HG03439 (cell line): ENCODE measurements at regions not wholly inside any gene's neighbourhood (a gene's known extent, or its start where the extent isn't known, plus 50 kb on each side); places are given as distances from the start of the nearest gene placed in this dataset.
"Not testable (repeated sequence)": the region's sequence is repeated elsewhere in the genome, so short reads cannot be mapped to it uniquely, and the experiment has no call there.

Source experiments
- ATAC-seq: cut with Tn5 transposase; IDR thresholded peaks from one replicate; pipeline ENCODE4 v1.9.1; 2021; ENCODE audit warnings: mild to moderate bottlenecking, moderate library complexity; ENCODE audit not compliant: unreplicated experiment

DNA sequence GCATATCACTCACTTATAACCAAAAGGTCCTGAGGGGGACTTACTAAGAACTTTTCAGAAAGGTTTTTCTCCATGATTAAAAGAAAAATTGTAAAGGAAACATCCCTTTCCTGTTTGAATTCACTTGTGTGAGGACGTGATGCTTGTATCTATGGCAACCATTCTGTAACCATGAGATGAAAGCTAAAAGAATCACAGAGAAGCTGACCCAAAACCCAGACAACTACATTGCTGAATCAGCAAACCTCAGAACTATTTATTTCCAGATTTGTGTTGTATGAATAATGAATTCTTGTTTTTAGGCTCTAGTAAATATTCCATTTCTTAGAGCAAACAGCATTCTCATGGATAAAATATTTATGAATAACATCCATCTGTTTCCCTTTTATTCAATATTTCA, 91.2 kb downstream of the RCHY1 start:
- ATAC-seq = no peak

DNA sequence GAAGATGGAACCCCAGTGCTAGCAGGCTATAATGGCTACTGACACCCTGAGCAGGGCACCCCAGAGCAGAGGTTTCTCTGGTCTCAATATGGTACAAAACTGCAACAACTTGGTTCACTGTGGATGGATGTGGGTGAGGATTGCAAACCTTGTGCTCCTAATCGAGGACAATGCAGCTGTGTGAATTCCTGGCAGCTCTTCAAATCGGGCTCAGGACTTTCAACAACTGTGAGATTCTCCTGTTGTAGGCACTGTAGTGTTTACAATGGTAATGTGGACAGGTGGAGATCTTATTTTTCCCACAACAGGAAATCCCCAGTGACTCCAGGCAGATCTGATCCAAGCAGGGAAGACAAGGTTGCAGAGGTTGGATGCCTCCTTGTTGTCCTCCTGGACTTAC, 101.5 kb downstream of the RCHY1 start:
- ATAC-seq = no peak

DNA sequence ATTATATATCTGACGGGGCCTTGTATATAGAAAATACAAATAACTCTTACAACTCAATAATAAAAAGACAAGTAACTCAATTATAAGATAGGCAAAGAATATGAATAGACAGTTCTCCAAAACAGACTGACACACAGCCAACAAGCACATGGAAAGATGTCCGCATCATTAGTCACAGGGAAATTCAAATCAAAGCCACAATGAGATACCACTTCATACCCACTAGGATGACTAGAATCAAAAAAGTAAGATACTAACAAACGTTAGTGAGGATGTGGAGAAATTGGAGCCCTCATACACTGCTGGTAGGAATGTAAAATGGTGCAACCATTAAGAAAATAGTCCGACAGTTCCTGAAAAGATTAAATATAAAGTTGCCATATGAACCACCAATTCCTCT, 115.7 kb downstream of the RCHY1 start:
- no peak for ATAC-seq

DNA sequence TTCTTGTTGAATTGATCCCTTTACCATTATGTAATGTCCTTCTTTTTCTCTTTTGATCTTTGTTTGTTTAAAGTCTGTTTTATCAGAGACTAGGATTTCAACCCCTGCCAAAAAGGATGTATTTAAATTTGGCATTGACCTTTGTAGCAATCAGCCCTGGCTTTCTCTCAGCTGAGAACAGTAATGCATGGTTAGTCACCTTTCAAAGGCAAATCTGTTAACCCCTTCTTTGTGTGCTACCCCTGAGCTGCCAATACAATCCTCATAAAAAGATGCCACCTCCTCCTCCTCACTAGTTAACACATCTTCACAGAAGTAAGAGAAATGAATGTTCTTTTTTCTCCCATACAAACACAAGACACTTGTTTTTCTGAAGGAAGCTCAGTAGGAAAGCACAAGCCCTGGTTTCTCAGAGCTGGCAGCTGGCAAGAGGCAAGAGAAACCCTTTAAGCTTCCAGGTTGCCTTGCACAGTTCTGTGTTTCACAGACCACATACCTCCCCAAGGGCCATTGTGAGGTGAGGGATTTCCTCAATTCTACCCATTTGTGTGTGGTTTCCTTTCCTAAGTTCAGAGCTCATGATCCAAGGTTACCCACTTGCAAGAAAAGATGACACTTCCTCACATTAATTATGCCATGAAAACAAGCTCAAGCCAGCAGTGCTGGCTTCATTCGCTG, 122.6 kb downstream of the RCHY1 start:
- no peak for ATAC-seq

DNA sequence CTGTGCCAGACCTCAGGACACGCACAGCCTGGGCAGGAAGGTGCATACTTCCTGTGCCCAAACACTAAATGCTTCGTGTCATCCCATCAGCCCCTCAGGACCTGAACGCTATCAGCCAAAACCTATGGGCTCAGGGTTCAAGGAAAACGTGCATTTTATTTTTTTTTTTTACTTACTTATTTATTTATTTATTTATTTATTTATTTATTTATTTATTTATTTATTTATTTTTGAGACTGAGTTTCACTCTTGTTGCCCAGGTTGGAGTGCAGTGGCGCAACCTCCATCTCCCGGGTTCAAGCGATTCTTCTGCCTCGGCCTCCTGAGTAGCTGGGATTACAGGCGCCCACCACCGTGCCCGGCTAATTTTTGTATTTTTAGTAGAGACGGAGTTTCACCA, 127.8 kb downstream of the RCHY1 start:
- not testable (repeated sequence) for ATAC-seq

DNA sequence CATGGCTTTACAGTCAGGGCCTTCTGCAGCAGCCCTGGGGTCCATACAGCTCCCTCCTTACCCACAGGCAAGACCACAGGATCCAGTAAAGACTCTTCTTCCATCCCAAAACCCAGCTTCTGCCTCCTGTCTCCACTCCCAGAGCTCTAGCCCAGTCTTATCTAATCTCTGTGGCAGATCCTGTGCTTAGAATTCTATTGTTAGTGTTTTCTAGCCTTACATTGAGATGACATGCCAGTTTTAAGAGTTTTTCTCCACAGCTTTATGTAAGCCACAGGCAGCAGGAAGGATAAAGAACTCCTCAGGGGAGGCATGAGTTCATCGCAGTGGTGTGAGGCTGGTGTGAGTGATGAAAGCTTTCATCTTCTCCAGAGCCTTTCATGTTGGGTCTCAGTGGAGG, 129.1 kb downstream of the RCHY1 start:
- no peak for ATAC-seq

DNA sequence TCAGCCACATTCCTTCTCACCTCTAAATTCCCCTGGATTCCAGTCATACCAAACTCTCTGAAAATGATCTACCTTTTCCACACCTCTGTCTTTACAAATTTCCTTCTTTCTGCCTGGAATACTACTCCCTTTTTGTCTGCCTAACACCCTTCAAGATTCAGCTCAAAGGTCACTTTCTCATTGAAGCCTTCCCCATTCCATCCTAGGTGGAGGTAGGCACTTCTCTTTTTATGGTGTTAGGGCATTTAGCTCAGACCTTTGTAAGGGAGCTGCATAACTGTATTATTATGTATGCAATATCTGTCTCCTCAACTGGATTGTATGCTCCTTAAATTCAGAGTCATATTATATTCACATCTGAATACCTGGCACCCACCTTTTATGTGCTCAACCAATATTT, 137.7 kb downstream of the RCHY1 start:
- no peak for ATAC-seq

DNA sequence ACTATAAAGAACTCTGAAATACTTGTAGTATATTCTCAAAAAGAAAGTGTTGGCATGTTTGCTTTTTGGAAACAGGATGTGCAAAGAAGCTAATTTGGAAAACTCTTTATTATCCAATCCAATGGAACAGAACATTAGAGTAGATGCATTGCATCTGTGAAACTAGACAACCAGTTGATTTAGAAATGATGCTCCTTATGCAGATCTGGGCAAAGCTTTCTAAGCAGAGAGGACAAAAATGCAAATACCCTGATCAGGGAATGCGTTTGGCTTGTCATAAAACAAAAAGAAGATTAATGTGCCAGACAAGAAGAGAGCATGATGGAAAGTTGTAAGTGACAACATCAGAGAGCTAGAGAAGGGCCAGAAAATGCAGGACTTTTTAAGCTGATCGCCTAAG, 142.3 kb downstream of the RCHY1 start:
- no peak for ATAC-seq

DNA sequence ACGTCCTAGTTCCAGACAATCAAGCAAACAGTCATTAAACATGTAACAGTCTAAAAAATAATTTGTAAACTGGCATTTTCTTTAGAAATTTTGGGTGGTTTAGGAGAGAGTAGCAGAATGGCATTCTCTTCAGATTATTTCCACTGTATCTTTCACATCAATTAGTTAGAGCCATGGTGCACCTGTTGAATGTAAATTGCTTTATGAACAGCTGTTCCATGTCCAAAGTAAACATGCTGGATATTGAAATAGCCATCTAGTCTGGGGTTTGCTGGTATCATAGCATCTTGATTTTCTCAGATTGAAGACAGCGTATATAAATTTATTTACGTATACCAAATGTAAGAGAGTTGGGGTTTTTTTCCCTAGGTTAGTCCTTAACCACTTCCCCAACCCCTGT, 143.6 kb downstream of the RCHY1 start:
- ATAC-seq = no peak

DNA sequence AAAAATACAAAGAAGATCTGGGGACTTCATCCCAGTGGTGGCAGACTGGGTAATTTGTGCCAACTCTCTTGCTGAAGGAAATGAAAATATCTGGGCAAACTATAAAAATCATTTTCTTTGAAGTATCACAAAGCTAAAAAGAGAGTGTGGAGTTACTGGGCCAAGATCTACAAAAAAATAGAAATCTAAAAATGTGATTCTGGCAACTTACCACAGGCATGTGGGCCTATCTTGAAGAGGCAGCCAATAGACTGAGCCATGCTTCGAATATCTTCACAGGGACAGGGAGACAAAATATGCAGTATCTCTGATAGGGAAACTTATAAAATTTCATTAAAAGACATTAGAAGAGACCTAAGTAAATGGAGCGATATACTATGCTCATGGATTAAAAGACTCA, 168.8 kb downstream of the RCHY1 start:
- ATAC-seq = no peak

DNA sequence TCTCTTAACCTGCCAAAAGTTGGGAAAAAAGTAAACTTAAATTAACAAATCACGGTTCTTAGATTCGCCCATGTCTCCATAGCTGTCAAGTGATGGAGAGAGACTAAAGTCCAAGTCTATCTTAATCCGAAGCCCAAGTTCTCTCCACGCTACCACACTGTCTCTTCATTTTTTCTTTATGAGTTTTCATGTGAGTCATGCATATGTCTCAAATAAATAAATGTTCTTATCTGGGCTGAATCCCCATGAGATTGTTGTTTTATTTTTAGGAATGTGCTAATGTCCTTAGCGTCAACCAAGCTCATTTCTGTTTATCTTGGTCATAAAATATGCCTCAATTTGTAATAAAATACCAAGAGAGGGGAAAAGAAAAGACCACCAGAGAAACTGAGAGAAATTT, 169.3 kb downstream of the RCHY1 start:
- ATAC-seq = no peak

DNA sequence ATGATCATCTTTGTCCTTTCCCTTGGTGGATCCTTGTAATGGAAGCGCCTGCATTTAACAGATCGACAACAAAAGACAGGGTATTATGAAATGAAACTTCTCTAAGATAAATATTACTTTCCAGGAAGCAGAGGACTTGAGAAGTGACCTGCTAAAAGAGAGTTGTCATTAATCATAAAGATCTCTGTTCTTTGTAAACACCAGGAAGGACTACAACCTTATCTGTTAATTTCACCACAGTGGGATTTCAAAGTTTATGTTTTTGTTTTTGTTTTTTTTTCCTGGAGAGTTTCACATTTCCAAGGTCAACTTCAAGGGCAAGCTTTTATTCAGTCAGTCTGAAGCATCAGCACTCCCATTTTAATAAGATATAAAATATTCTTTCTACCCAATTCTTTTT, 170.9 kb downstream of the RCHY1 start:
- ATAC-seq = no peak

DNA sequence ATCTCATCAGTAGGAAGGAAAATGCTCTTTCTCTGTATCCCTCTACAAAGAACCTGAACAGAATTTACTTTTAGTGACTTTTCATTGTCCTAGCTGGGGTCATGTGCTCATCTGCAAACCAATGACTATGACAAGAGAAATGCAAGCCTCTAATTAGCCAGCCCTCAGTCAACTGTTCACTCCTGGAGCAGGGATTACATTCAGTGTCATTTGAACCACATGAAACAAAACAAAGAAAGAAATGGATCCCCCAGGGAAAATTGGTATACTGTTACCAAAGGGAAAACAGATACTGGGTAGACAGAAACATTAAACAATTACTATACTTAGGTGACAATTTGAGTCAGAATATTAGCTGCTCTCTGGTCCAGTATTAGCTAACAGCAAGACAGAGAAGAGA, 173.6 kb downstream of the RCHY1 start:
- no peak for ATAC-seq

DNA sequence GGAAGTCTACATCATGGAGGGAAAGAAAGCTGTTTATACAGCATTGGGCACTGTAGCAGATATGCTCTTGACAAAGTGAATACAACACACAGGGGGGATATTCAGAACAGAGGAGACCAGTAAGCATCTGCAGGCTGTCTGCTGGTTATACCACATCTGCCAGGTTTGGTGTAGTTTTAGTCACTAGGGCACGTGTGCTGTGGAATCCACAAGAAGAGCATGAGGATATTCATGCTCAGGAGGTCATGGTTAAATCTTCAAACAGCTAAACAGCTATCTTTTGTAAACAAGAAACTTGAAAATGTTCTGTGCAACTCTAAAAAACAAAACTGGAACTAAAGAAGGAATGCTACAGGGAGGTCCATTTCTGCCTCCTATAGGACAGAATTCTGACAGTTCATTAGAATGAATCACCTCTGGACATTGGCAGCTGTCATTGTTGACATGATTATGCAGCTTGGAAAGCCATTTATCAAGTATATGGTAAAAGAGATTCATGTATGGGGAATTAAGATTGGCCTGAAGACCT, 175.8 kb downstream of the RCHY1 start:
- no peak for ATAC-seq

DNA sequence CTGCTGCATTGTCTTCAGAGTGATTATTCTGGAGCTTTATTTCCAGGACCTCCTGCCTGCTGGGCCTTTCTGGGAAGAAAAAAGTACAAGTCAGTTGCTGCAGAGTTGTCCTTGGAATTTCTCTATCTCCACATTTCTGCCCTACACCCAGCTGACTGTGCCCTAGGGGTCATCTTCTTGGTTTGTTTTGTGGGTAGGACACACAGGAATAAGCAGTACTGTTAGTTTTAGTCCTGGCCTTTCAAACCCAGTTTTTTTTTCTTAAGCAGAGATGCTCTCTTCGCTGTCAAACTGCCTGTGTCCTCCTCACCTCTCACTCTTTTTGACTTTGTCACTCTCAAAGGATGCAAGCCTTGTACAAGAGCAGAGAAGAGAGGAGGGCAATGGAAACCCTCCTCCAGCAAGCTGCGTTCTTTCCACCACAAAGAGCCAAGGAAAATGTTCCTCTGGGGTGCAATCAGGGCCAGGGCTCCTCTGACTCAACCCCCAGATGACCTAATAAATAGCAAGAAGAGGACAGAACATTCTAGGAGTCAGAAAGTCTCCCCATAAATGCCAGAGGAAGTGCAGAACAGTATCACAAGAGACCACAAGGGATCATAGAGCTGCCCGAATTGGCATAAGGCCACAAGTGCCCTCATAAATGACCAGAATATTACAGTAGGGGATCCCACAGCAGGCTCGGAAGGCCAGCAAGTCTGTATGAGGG, 186.2 kb downstream of the RCHY1 start:
- no peak for ATAC-seq

DNA sequence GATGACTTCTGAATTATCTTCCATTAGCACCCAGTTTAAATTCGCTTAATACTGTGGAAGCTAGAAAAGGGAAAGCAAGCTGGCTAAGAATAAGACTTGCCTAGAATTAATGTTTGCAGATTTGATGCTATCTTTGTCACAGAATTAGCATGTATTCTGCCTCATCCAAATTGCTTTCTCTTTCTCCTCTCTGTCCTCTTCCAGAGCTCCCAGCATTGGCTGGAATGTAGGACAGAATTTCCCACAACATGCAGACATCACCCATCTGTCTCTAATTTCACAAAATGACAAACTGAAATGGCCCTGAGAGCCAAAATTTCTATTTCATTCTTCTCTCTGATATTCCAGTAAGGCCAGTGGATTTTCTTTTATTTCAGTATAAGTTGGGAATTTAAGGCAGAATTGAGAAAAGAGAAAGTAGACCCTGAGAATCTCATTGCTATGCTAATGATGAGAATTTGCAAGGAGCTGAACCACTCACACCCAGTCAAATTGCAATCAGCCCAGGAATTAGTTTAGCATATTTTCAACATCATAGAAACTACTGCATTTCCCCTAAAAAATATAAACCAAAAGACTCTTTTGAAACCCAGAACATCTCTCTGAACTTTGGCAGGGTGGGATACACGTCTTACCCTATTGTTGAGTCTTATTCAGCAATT, 188.8 kb downstream of the RCHY1 start:
- ATAC-seq = no peak

DNA sequence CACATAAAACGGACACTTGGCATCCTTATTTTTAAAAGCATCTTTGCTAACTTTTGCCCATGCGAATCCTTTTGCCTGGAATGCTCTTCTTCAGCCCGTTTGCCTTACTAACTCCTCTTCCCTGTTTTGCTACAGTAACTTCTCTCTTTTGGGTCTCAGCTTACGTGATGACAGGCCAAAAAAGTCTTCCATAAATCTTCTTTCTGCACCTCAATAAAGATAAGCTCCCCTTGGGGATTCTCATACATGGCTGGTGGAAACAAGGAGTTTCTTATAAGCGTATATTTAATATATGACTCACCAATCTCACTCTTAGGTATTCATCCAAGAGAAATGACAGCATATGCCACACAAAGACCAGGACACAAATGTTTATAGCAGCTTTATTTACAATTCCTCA, 192.7 kb downstream of the RCHY1 start:
- ATAC-seq = no peak

DNA sequence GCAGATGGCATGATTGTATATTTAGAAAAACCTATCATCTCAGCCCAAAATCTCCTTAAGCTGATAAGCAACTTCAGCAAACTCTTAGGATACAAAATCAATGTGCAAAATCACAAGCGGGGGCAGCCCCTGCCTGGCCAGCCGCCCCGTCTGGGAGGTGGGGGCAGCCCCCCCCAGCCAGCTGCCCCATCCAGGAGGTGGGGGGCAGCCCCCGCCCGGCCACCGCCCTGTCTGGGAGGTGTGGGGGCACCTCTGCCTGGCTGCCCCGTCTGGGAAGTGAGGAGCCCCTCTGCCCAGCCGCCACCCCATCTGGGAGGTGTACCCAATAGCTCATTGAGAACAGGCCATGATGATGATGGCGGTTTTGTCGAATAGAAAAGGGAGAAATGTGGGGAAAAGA, 196.6 kb downstream of the RCHY1 start:
- ATAC-seq = not testable (repeated sequence)

DNA sequence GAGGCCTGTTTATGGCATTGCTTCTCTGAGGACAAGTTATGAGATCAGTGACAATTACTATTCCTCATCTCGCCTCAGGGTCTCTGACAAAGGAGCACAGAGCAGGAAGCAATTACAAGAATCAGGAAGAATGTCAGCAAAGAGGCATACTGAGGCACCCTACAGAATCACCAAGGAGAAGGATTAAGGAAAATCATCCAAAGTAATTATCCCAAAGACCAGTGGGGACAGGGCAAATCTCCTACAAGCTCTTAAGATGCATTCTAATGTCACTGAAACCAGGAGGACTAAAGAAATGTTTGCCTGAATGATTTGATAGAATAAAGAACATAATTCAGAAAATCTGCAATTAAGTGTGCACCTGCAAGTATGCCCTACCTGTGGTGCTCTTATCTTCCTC, 206.2 kb downstream of the RCHY1 start:
- ATAC-seq = no peak

DNA sequence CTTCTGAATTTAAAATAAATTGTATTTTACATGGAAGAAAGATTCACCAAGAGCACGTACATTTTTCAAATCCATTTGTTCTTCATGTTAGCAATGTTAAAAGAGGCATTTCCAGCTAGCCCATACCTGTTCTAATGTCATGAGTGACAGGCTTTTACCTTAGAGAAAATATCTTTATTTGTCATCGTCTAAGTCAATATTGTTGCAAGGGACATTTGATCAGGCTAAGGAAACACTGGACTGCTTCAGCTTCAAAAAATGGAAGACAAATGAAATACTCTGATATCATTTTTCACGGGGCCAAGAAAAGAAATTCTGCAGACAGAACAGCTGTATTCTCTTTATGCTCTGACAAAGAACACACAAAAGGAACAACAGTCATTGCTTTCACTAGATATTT, 207.7 kb downstream of the RCHY1 start:
- no peak for ATAC-seq

DNA sequence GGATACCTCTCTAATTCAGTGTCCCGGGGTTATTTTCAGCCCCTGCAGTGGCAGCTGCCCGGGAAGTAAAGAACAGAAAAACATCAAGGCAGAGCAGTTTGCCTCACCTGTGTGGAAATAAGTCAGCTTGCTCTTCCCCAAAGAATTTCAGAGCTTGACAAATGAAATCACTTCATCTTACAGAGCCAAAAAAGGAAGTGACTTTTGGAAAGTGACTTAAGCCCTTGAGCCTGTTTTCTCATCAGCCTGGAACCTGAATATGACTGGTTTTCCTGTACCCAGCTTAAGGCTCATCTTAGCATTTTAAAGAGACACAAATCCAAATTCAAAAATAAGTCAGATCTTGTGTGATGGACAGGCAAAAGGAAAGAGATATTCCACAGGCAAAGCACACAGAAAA, 211.6 kb downstream of the RCHY1 start:
- ATAC-seq = no peak

DNA sequence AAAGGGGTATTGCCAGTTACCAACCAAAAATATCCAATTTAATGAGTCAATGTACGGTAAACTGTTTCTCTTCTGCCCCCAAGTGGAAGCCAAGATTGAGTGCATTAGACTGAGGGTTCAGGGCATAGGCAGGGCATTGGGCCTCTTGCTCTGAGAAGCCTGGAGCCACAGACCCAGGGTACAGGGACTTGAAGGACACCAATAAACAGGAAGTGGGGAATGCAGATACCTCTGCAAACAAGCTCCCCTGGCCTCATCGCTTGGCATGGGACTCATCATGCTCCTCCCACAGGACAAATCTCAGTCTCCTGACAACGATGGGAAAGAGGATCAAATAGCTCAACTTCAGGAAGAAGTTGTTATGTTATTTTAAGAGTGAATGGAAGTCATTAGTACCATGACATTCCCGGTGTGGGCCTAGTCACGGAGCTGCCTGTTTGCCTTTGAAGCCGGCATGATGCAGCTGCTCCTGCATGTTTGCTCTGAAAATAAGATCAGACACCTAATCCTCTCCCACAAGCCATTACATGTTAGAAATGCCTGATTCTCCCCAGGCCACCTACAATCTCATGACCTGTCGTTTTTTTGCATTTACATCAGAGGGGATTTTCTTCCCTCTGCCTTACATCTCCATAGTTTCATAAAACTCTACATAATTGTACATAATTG, 224.2 kb downstream of the RCHY1 start:
- no peak for ATAC-seq
